ENCODE measurements at regions not wholly inside any gene's neighbourhood (a gene's known extent, or its start where the extent isn't known, plus 50 kb on each side); places are given as distances from the start of the nearest gene placed in this dataset.

GRCh38 chr6:167573461-167574215, 248.8 kb downstream of the TTLL2 start:
- no peaks in the 10 kb centered on the region for H3K4me1 Mint-ChIP-seq
- H3K4me3 ChIP-seq (ENCODE audit: low read length), result no peak overlapping the region
- no peaks in the 10 kb centered on the region for H3K36me3 Mint-ChIP-seq (ENCODE audit: low read depth)
- no peaks in the 10 kb centered on the region for H3K27me3 Mint-ChIP-seq (ENCODE audit: insufficient read depth)
- H3K9me3 Mint-ChIP-seq, result no peaks in the 10 kb centered on the region
- no peak overlapping the region for H3K9ac ChIP-seq (ENCODE audit: extremely low read depth, low read length, poor library complexity, severe bottlenecking)
- DNase-seq, result peak; percentile 35
- peak overlapping the region; percentile 36 for H3K27ac ChIP-seq (ENCODE audit: low read depth, low read length)
- no peak overlapping the region for H3K4me3 Mint-ChIP-seq
- 86 to 92% methylated on average over 11 to 16 of the region's 16 CpGs for WGBS, 2 experiments (ENCODE audit: insufficient coverage in 1 of 2, insufficient read length in 1 of 2)
- no peaks in the 10 kb centered on the region for H3K27me3 ChIP-seq (ENCODE audit: control insufficient read depth, insufficient read depth, low read length, poor library complexity, severe bottlenecking)
- no peak overlapping the region for H3K27ac Mint-ChIP-seq
- H3K9me3 ChIP-seq (ENCODE audit: control insufficient read depth, low read length), result no peaks in the 10 kb centered on the region
- no peak for TF ChIP-seq CTCF (conservative IDR thresholded peaks at IDR 0.05)
- no peaks in the 10 kb centered on the region for H3K36me3 ChIP-seq (ENCODE audit: control insufficient read depth, insufficient read depth, low read length)
- no peaks in the 10 kb centered on the region for H3K4me1 ChIP-seq (ENCODE audit: control insufficient read depth, insufficient read depth, low read length)

- no peaks in the 10 kb centered on the region for H3K36me3 ChIP-seq (ENCODE audit: control insufficient read depth, insufficient read depth, low read length)
- H3K4me1 ChIP-seq (ENCODE audit: control insufficient read depth, insufficient read depth, low read length), result no peaks in the 10 kb centered on the region
- no peaks in the 10 kb centered on the region for H3K9me3 ChIP-seq (ENCODE audit: control insufficient read depth, low read length)
- H3K27me3 ChIP-seq (ENCODE audit: control insufficient read depth, insufficient read depth, low read length, poor library complexity, severe bottlenecking), result no peaks in the 10 kb centered on the region
- H3K9ac ChIP-seq (ENCODE audit: extremely low read depth, low read length, poor library complexity, severe bottlenecking), result no peak overlapping the region
- peak overlapping the region; percentile 32 for H3K27ac ChIP-seq (ENCODE audit: low read depth, low read length)
- DNase-seq, result peak; percentile 41
- Mint-ChIP-seq H3K4me3 (no peak overlapping the region), H3K27ac (no peak overlapping the region), H3K36me3 (ENCODE audit: low read depth) (no peaks in the 10 kb centered on the region), H3K9me3 (no peaks in the 10 kb centered on the region), H3K4me1 (no peaks in the 10 kb centered on the region), H3K27me3 (ENCODE audit: insufficient read depth) (no peaks in the 10 kb centered on the region)
- H3K4me3 ChIP-seq (ENCODE audit: low read length), result no peak overlapping the region
- 93 to 97% methylated on average over 25 to 29 of the region's 29 CpGs for WGBS, 2 experiments (ENCODE audit: insufficient coverage in 1 of 2, insufficient read length in 1 of 2)
- no peak for TF ChIP-seq CTCF (conservative IDR thresholded peaks at IDR 0.05)
Observed at GRCh38 chr6:167574431-167575151, 249.7 kb downstream of the TTLL2 start.

GRCh38 chr6:167575158-167575696, 250.3 kb downstream of the TTLL2 start:
- H3K4me1 ChIP-seq (ENCODE audit: control insufficient read depth, insufficient read depth, low read length), result no peaks in the 10 kb centered on the region
- peak overlapping the region; percentile 11 for H3K27ac ChIP-seq (ENCODE audit: low read depth, low read length)
- no peaks in the 10 kb centered on the region for H3K36me3 ChIP-seq (ENCODE audit: control insufficient read depth, insufficient read depth, low read length)
- H3K9ac ChIP-seq (ENCODE audit: extremely low read depth, low read length, poor library complexity, severe bottlenecking), result no peak overlapping the region
- 92 to 96% methylated on average over 17 to 23 of the region's 23 CpGs for WGBS, 2 experiments (ENCODE audit: insufficient coverage in 1 of 2, insufficient read length in 1 of 2)
- Mint-ChIP-seq H3K4me3 (no peak overlapping the region), H3K9me3 (no peaks in the 10 kb centered on the region), H3K36me3 (ENCODE audit: low read depth) (no peaks in the 10 kb centered on the region), H3K27me3 (ENCODE audit: insufficient read depth) (no peaks in the 10 kb centered on the region), H3K4me1 (no peaks in the 10 kb centered on the region), H3K27ac (no peak overlapping the region)
- H3K9me3 ChIP-seq (ENCODE audit: control insufficient read depth, low read length), result no peaks in the 10 kb centered on the region
- peak; percentile 51 for DNase-seq
- no peak for TF ChIP-seq CTCF (conservative IDR thresholded peaks at IDR 0.05)
- H3K27me3 ChIP-seq (ENCODE audit: control insufficient read depth, insufficient read depth, low read length, poor library complexity, severe bottlenecking), result no peaks in the 10 kb centered on the region
- H3K4me3 ChIP-seq (ENCODE audit: low read length), result no peak overlapping the region

All from endodermal cell (in vitro differentiated cells).